ENCODE measurements at regions not wholly inside any gene's neighbourhood (a gene's known extent, or its start where the extent isn't known, plus 50 kb on each side); places are given as distances from the start of the nearest gene placed in this dataset.

- no peak for DNase-seq (ENCODE audit: low spot score)
- CTCF ChIA-PET: no interaction called here
- H3K27ac ChIP-seq: no peak overlapping the region
- POLR2A ChIA-PET (ENCODE audit: low non-redundant PET): no interaction called here
- no peak for TF ChIP-seq CTCF (conservative IDR thresholded peaks at IDR 0.05; ENCODE audit: low read depth)
These were observed 621.0 kb downstream of the LTN1 start for GRCh38 chr21:28371713-28372112.

DNA sequence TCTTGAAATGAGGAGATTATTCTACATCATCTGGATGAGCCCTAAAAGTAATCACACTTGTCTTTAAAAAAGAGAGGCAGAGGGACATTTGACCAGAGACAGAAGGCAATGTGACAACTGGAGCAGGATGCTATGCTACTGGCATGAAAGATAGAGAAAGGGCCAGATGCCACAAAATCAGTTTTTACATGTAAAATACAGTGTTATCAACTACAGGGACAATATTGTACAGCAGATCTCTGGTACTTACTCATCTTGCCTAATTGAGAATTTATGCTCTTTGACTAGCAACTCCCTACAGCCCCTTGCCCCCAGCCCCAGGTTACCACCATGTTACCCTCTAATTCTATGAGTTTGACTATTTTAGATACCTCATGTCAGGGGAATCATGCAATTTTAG, 633.4 kb downstream of the LTN1 start:
- DNase-seq (ENCODE audit: low spot score): no peak
- no peak overlapping the region for H3K27ac ChIP-seq
- POLR2A ChIA-PET (ENCODE audit: low non-redundant PET): no interaction called here
- no peak for TF ChIP-seq CTCF (conservative IDR thresholded peaks at IDR 0.05; ENCODE audit: low read depth)
- CTCF ChIA-PET: no interaction called here

- DNase-seq (ENCODE audit: low spot score): no peak
- CTCF ChIA-PET: interaction anchor here (0.9 kb wide), 1 partner anchor 12 kb away, joined by 4 read pairs; no protein-coding TSS in a partner anchor
- no peak for TF ChIP-seq CTCF (conservative IDR thresholded peaks at IDR 0.05; ENCODE audit: low read depth)
- H3K27ac ChIP-seq: no peak overlapping the region
- POLR2A ChIA-PET (ENCODE audit: low non-redundant PET): no interaction called here
These were observed 634.0 kb downstream of the LTN1 start for GRCh38 chr21:28358702-28359101.

- POLR2A ChIA-PET (ENCODE audit: low non-redundant PET): no interaction called here
- no peak overlapping the region for H3K27ac ChIP-seq
- DNase-seq (ENCODE audit: low spot score): no peak
- CTCF ChIA-PET: interaction anchor here (0.5 to 0.9 kb wide), 2 partner anchors 11 to 1322 kb away, joined by 4 read pairs; no protein-coding TSS in a partner anchor
- TF ChIP-seq CTCF (conservative IDR thresholded peaks at IDR 0.05; ENCODE audit: low read depth): no peak
These were observed 634.5 kb downstream of the LTN1 start for GRCh38 chr21:28358170-28358569.

- ChIA-PET POLR2A (ENCODE audit: low non-redundant PET) (no interaction called here), CTCF (interaction anchor here (0.5 to 0.9 kb wide), 2 partner anchors 11 to 1322 kb away, joined by 4 read pairs; no protein-coding TSS in a partner anchor)
- no peak for TF ChIP-seq CTCF (conservative IDR thresholded peaks at IDR 0.05; ENCODE audit: low read depth)
- no peak for DNase-seq (ENCODE audit: low spot score)
- H3K27ac ChIP-seq: no peak overlapping the region
These were observed 634.9 kb downstream of the LTN1 start for GRCh38 chr21:28357743-28358142.

- POLR2A ChIA-PET (ENCODE audit: low non-redundant PET): interaction anchor here (0.7 kb wide), 1 partner anchor 262 kb away, joined by 5 read pairs; no protein-coding TSS in a partner anchor
- TF ChIP-seq CTCF (conservative IDR thresholded peaks at IDR 0.05; ENCODE audit: low read depth): no peak
- CTCF ChIA-PET: interaction anchor here (0.7 kb wide), 1 partner anchor 279 kb away, joined by 4 read pairs; no protein-coding TSS in a partner anchor
- no peak for DNase-seq (ENCODE audit: low spot score)
- H3K27ac ChIP-seq: no peak overlapping the region
These were observed 636.3 kb downstream of the LTN1 start for GRCh38 chr21:28356422-28356821.

Measured in RWPE1 (cell line).